CD14-positive monocyte (primary cell): ENCODE measurements at regions not wholly inside any gene's neighbourhood (a gene's known extent, or its start where the extent isn't known, plus 50 kb on each side); places are given as distances from the start of the nearest gene placed in this dataset.

Experiments
- DNase-seq, 3 donors: peaks; one replicate each; pipeline ENCODE4 v3.0.0-alpha.2; 2011 to 2022
- H2AFZ ChIP-seq: 2 replicates; pipeline ENCODE4 v1.6.0; 2012; ENCODE audit warnings: mild to moderate bottlenecking, low read depth, low read length, inconsistent platforms; ENCODE audit not compliant: insufficient read depth, poor library complexity, severe bottlenecking
- H3K27ac ChIP-seq, 2 donors: 1 replicate in 1 of 2; 2 replicates in 1 of 2; pipeline ENCODE4 v1.5.1; 2012 to 2013; ENCODE audit warnings: low read length in 2 of 2, control low read depth in 1 of 2, inconsistent platforms in 1 of 2, low read depth in 1 of 2, mild to moderate bottlenecking in 1 of 2
- H3K27me3 ChIP-seq, 2 donors: one replicate each; pipeline versions ENCODE4 v1.6.0 to v1.6.1; 2011 to 2013; ENCODE audit warnings: low read length in 2 of 2; ENCODE audit not compliant: control insufficient read depth in 2 of 2, insufficient read depth in 2 of 2
- H3K36me3 ChIP-seq, 2 donors: replicated peaks in 1 of 2; 1 replicate in 1 of 2; 2 replicates in 1 of 2; pipeline versions ENCODE4 v1.5.1 to v1.6.1; 2012 to 2013; ENCODE audit warnings: low read length in 2 of 2, control low read depth in 1 of 2, inconsistent platforms in 1 of 2, mild to moderate bottlenecking in 1 of 2; ENCODE audit not compliant: insufficient read depth in 2 of 2, control insufficient read depth in 1 of 2
- H3K4me1 ChIP-seq, 2 donors: 1 replicate in 1 of 2; 2 replicates in 1 of 2; pipeline versions ENCODE4 v1.5.1 to v1.6.1; 2012 to 2013; ENCODE audit warnings: low read length in 2 of 2, control low read depth in 1 of 2, inconsistent platforms in 1 of 2, mild to moderate bottlenecking in 1 of 2, moderate library complexity in 1 of 2; ENCODE audit not compliant: insufficient read depth in 2 of 2, control insufficient read depth in 1 of 2
- H3K4me2 ChIP-seq: replicated peaks from 2 replicates; pipeline ENCODE3; 2012; ENCODE audit warnings: low read length, moderate library complexity, mild to moderate bottlenecking; ENCODE audit not compliant: poor library complexity, severe bottlenecking; ENCODE audit errors: extremely low read depth
- H3K4me3 ChIP-seq, 3 experiments: fragments of 200-600 bp in 1 of 3; sonication (generic) in 1 of 3; replicated peaks in 1 of 3; 1 replicate in 2 of 3; 2 replicates in 1 of 3; pipeline ENCODE4 v1.5.1; 2011 to 2013; ENCODE audit warnings: low read length in 3 of 3, mild to moderate bottlenecking in 3 of 3, control low read depth in 2 of 3, low read depth in 2 of 3, inconsistent platforms in 1 of 3, moderate library complexity in 1 of 3
- H3K79me2 ChIP-seq: 2 replicates; pipeline ENCODE4 v1.6.0; 2012; ENCODE audit warnings: mild to moderate bottlenecking, control low read depth, inconsistent platforms, low read length, moderate library complexity; ENCODE audit not compliant: insufficient read depth
- H3K9ac ChIP-seq: 2 replicates; pipeline ENCODE4 v1.6.0; 2017; ENCODE audit warnings: low read length, mild to moderate bottlenecking; ENCODE audit not compliant: insufficient read depth, poor library complexity, severe bottlenecking
- H3K9me3 ChIP-seq, 2 donors: replicated peaks in 1 of 2; 1 replicate in 1 of 2; 2 replicates in 1 of 2; pipeline versions ENCODE4 v1.5.1 to v1.6.1; 2012 to 2013; ENCODE audit warnings: low read length in 2 of 2, control low read depth in 1 of 2; ENCODE audit not compliant: control insufficient read depth in 1 of 2, insufficient read depth in 1 of 2
- H4K20me1 ChIP-seq: 2 replicates; pipeline ENCODE4 v1.6.0; 2012; ENCODE audit warnings: mild to moderate bottlenecking, low read length, control low read depth, moderate library complexity; ENCODE audit not compliant: insufficient read depth
- H3K27ac Mint-ChIP-seq, 7 donors: one replicate each; pipeline ENCODE4 v1.8.0; 2020; ENCODE audit warnings: mild to moderate bottlenecking in 7 of 7, mixed read lengths in 7 of 7, moderate library complexity in 6 of 7, inconsistent platforms in 2 of 7
- H3K27me3 Mint-ChIP-seq, 3 donors: one replicate each; pipeline ENCODE4 v1.8.0; 2021 to 2022; ENCODE audit warnings: low read depth in 3 of 3, mild to moderate bottlenecking in 3 of 3, mixed read lengths in 3 of 3, moderate library complexity in 3 of 3, inconsistent platforms in 1 of 3
- H3K36me3 Mint-ChIP-seq, 2 donors: one replicate each; pipeline ENCODE4 v1.8.0; 2020; ENCODE audit warnings: mixed read lengths in 2 of 2, inconsistent platforms in 1 of 2, mild to moderate bottlenecking in 1 of 2
- H3K4me1 Mint-ChIP-seq: one replicate; pipeline ENCODE4 v1.8.0; 2020; ENCODE audit warnings: mild to moderate bottlenecking, mixed read lengths
- H3K4me3 Mint-ChIP-seq, 2 donors: one replicate each; pipeline ENCODE4 v1.8.0; 2020; ENCODE audit warnings: mild to moderate bottlenecking in 2 of 2, mixed read lengths in 2 of 2, moderate library complexity in 1 of 2
- H3K9me3 Mint-ChIP-seq, 7 donors: one replicate each; pipeline ENCODE4 v1.8.0; 2020 to 2022; ENCODE audit warnings: mixed read lengths in 7 of 7, mild to moderate bottlenecking in 6 of 7, moderate library complexity in 6 of 7, inconsistent platforms in 2 of 7
- whole genome bisulfite sequencing: methylation state at CpG from one replicate; pipeline ENCODE4 v1.1.5; 2013; ENCODE audit warnings: missing lambda C conversion rate; ENCODE audit not compliant: insufficient coverage; 5-methylcytosine and 5-hydroxymethylcytosine counted together
- intact Hi-C, 2 donors: fragments of 100-400 bp; cut with micrococcal nuclease; formaldehyde crosslinking; loops; one replicate each; pipeline versions ENCODE4 v1.15.0 to v1.15.1; 2023
- TF ChIP-seq, protein P1 (sequence below): fragments of 200-600 bp; IDR thresholded peaks from one replicate; pipeline ENCODE4 v1.8.0; 2022; ENCODE audit warnings: antibody characterized with exemption, mild to moderate bottlenecking

DNA sequence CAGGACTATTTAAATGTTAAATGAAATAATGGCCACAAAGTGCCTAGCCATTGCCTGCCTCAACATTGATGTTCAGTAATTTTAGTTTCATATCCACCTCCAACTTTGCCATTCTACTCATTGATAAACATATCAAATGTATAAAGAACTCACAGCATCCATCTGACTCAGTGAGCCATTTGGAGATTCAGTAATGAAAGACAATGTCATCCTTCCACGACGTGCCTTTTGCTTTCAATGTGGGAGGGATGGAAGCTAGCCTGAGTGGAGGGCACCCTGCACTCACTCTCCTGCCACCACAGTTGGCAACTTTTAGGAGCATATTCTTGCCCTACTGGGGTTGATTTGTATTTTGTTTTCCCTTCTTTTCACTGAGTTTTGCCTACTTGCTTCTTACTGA is 151.5 kb downstream of the GLUL start:
- WGBS, result no CpG with 5 or more reads among the region's 2 CpGs
- H3K9ac ChIP-seq, result no peak overlapping the region
- peaks cover 8% of the 10 kb centered on the region for H3K4me1 Mint-ChIP-seq

DNA sequence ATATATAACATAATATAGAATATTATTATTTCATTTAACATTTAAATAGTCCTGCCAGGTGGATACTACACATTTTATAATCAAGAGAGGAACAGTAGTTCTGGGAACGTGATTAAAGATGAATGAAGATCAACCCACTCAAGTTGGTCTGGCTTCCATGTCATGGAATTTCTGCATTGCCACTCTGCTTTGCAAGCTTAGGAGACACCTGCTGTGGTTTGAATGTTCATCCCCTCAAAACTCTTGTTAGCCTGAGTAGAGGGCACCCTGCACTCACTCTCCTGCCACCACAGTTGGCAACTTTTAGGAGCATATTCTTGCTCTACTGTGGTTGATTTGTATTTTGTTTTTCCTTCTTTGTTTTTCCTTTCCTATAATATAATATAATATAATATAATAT is 153.2 kb downstream of the GLUL start:
- H3K4me3 ChIP-seq, result no peak overlapping the region
- no peak overlapping the region for H3K27ac ChIP-seq
- no peaks in the 10 kb centered on the region for H3K4me1 ChIP-seq
- H3K9ac ChIP-seq, result no peak overlapping the region
- no peak overlapping the region for H3K4me3 Mint-ChIP-seq
- TF ChIP-seq, protein P1, sequence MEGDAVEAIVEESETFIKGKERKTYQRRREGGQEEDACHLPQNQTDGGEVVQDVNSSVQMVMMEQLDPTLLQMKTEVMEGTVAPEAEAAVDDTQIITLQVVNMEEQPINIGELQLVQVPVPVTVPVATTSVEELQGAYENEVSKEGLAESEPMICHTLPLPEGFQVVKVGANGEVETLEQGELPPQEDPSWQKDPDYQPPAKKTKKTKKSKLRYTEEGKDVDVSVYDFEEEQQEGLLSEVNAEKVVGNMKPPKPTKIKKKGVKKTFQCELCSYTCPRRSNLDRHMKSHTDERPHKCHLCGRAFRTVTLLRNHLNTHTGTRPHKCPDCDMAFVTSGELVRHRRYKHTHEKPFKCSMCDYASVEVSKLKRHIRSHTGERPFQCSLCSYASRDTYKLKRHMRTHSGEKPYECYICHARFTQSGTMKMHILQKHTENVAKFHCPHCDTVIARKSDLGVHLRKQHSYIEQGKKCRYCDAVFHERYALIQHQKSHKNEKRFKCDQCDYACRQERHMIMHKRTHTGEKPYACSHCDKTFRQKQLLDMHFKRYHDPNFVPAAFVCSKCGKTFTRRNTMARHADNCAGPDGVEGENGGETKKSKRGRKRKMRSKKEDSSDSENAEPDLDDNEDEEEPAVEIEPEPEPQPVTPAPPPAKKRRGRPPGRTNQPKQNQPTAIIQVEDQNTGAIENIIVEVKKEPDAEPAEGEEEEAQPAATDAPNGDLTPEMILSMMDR, result no peak
- no peaks in the 10 kb centered on the region for H3K36me3 Mint-ChIP-seq
- H3K79me2 ChIP-seq, result no peaks in the 10 kb centered on the region
- H3K27me3 Mint-ChIP-seq, result peaks cover under 1 to 3% (median 2%) of the 10 kb centered on the region in 3 donors
- H3K4me1 Mint-ChIP-seq, result peaks cover 8% of the 10 kb centered on the region
- intact Hi-C loops, result no loop called here
- WGBS, result no CpG with 5 or more reads among the region's 1 CpG
- H3K27ac Mint-ChIP-seq, result no peak overlapping the region
- DNase-seq, result no peak
- no peaks in the 10 kb centered on the region for H4K20me1 ChIP-seq
- no peaks in the 10 kb centered on the region for H3K36me3 ChIP-seq
- H3K27me3 ChIP-seq, result no peaks in the 10 kb centered on the region
- no peaks in the 10 kb centered on the region for H3K9me3 Mint-ChIP-seq
- H3K9me3 ChIP-seq, result no peaks in the 10 kb centered on the region
- H2AFZ ChIP-seq, result no peak overlapping the region
- no peak overlapping the region for H3K4me2 ChIP-seq

More for the DNA sequence above, 151.5 kb downstream of the GLUL start:
- Mint-ChIP-seq H3K4me3 (no peak overlapping the region), H3K27ac (no peak overlapping the region), H3K27me3 (peaks cover 0 to 2% (median 0%) of the 10 kb centered on the region in 3 donors), H3K36me3 (no peaks in the 10 kb centered on the region), H3K9me3 (no peaks in the 10 kb centered on the region)
- no peaks in the 10 kb centered on the region for H3K9me3 ChIP-seq
- H3K4me3 ChIP-seq, result no peak overlapping the region
- no peaks in the 10 kb centered on the region for H4K20me1 ChIP-seq
- no peaks in the 10 kb centered on the region for H3K36me3 ChIP-seq
- intact Hi-C loops, result no loop called here
- no peak overlapping the region for H3K27ac ChIP-seq
- no peak overlapping the region for H2AFZ ChIP-seq
- H3K4me1 ChIP-seq, result no peaks in the 10 kb centered on the region
- TF ChIP-seq, protein P1, result no peak
- no peaks in the 10 kb centered on the region for H3K79me2 ChIP-seq
- H3K4me2 ChIP-seq, result no peak overlapping the region
- no peak for DNase-seq
- no peaks in the 10 kb centered on the region for H3K27me3 ChIP-seq
